CD14-positive monocyte (primary cell): ENCODE measurements at regions not wholly inside any gene's neighbourhood (a gene's known extent, or its start where the extent isn't known, plus 50 kb on each side); places are given as distances from the start of the nearest gene placed in this dataset.

Source experiments
- DNase-seq, 3 donors: peaks; one replicate each; pipeline ENCODE4 v3.0.0-alpha.2; 2011 to 2022
- H2AFZ ChIP-seq: 2 replicates; pipeline ENCODE4 v1.6.0; 2012; ENCODE audit warnings: mild to moderate bottlenecking, low read depth, low read length, inconsistent platforms; ENCODE audit not compliant: insufficient read depth, poor library complexity, severe bottlenecking
- H3K27ac ChIP-seq, 2 donors: 1 replicate in 1 of 2; 2 replicates in 1 of 2; pipeline ENCODE4 v1.5.1; 2012 to 2013; ENCODE audit warnings: low read length in 2 of 2, control low read depth in 1 of 2, inconsistent platforms in 1 of 2, low read depth in 1 of 2, mild to moderate bottlenecking in 1 of 2
- H3K27me3 ChIP-seq, 2 donors: one replicate each; pipeline versions ENCODE4 v1.6.0 to v1.6.1; 2011 to 2013; ENCODE audit warnings: low read length in 2 of 2; ENCODE audit not compliant: control insufficient read depth in 2 of 2, insufficient read depth in 2 of 2
- H3K36me3 ChIP-seq, 2 donors: replicated peaks in 1 of 2; 1 replicate in 1 of 2; 2 replicates in 1 of 2; pipeline versions ENCODE4 v1.5.1 to v1.6.1; 2012 to 2013; ENCODE audit warnings: low read length in 2 of 2, control low read depth in 1 of 2, inconsistent platforms in 1 of 2, mild to moderate bottlenecking in 1 of 2; ENCODE audit not compliant: insufficient read depth in 2 of 2, control insufficient read depth in 1 of 2
- H3K4me1 ChIP-seq, 2 donors: 1 replicate in 1 of 2; 2 replicates in 1 of 2; pipeline versions ENCODE4 v1.5.1 to v1.6.1; 2012 to 2013; ENCODE audit warnings: low read length in 2 of 2, control low read depth in 1 of 2, inconsistent platforms in 1 of 2, mild to moderate bottlenecking in 1 of 2, moderate library complexity in 1 of 2; ENCODE audit not compliant: insufficient read depth in 2 of 2, control insufficient read depth in 1 of 2
- H3K4me2 ChIP-seq: replicated peaks from 2 replicates; pipeline ENCODE3; 2012; ENCODE audit warnings: low read length, moderate library complexity, mild to moderate bottlenecking; ENCODE audit not compliant: poor library complexity, severe bottlenecking; ENCODE audit errors: extremely low read depth
- H3K4me3 ChIP-seq, 3 experiments: fragments of 200-600 bp in 1 of 3; sonication (generic) in 1 of 3; replicated peaks in 1 of 3; 1 replicate in 2 of 3; 2 replicates in 1 of 3; pipeline ENCODE4 v1.5.1; 2011 to 2013; ENCODE audit warnings: low read length in 3 of 3, mild to moderate bottlenecking in 3 of 3, control low read depth in 2 of 3, low read depth in 2 of 3, inconsistent platforms in 1 of 3, moderate library complexity in 1 of 3
- H3K79me2 ChIP-seq: 2 replicates; pipeline ENCODE4 v1.6.0; 2012; ENCODE audit warnings: mild to moderate bottlenecking, control low read depth, inconsistent platforms, low read length, moderate library complexity; ENCODE audit not compliant: insufficient read depth
- H3K9ac ChIP-seq: 2 replicates; pipeline ENCODE4 v1.6.0; 2017; ENCODE audit warnings: low read length, mild to moderate bottlenecking; ENCODE audit not compliant: insufficient read depth, poor library complexity, severe bottlenecking
- H3K9me3 ChIP-seq, 2 donors: replicated peaks in 1 of 2; 1 replicate in 1 of 2; 2 replicates in 1 of 2; pipeline versions ENCODE4 v1.5.1 to v1.6.1; 2012 to 2013; ENCODE audit warnings: low read length in 2 of 2, control low read depth in 1 of 2; ENCODE audit not compliant: control insufficient read depth in 1 of 2, insufficient read depth in 1 of 2
- H4K20me1 ChIP-seq: 2 replicates; pipeline ENCODE4 v1.6.0; 2012; ENCODE audit warnings: mild to moderate bottlenecking, low read length, control low read depth, moderate library complexity; ENCODE audit not compliant: insufficient read depth
- H3K27ac Mint-ChIP-seq, 7 donors: one replicate each; pipeline ENCODE4 v1.8.0; 2020; ENCODE audit warnings: mild to moderate bottlenecking in 7 of 7, mixed read lengths in 7 of 7, moderate library complexity in 6 of 7, inconsistent platforms in 2 of 7
- H3K27me3 Mint-ChIP-seq, 3 donors: one replicate each; pipeline ENCODE4 v1.8.0; 2021 to 2022; ENCODE audit warnings: low read depth in 3 of 3, mild to moderate bottlenecking in 3 of 3, mixed read lengths in 3 of 3, moderate library complexity in 3 of 3, inconsistent platforms in 1 of 3
- H3K36me3 Mint-ChIP-seq, 2 donors: one replicate each; pipeline ENCODE4 v1.8.0; 2020; ENCODE audit warnings: mixed read lengths in 2 of 2, inconsistent platforms in 1 of 2, mild to moderate bottlenecking in 1 of 2
- H3K4me1 Mint-ChIP-seq: one replicate; pipeline ENCODE4 v1.8.0; 2020; ENCODE audit warnings: mild to moderate bottlenecking, mixed read lengths
- H3K4me3 Mint-ChIP-seq, 2 donors: one replicate each; pipeline ENCODE4 v1.8.0; 2020; ENCODE audit warnings: mild to moderate bottlenecking in 2 of 2, mixed read lengths in 2 of 2, moderate library complexity in 1 of 2
- H3K9me3 Mint-ChIP-seq, 7 donors: one replicate each; pipeline ENCODE4 v1.8.0; 2020 to 2022; ENCODE audit warnings: mixed read lengths in 7 of 7, mild to moderate bottlenecking in 6 of 7, moderate library complexity in 6 of 7, inconsistent platforms in 2 of 7
- CTCF ChIP-seq: fragments of 200-600 bp; IDR thresholded peaks from one replicate; pipeline ENCODE4 v1.8.0; 2022; ENCODE audit warnings: antibody characterized with exemption, mild to moderate bottlenecking
- WGBS: methylation state at CpG from one replicate; pipeline ENCODE4 v1.1.5; 2013; ENCODE audit warnings: missing lambda C conversion rate; ENCODE audit not compliant: insufficient coverage; 5-methylcytosine and 5-hydroxymethylcytosine counted together
- intact Hi-C, 2 donors: fragments of 100-400 bp; cut with micrococcal nuclease; formaldehyde crosslinking; loops; one replicate each; pipeline versions ENCODE4 v1.15.0 to v1.15.1; 2023

- Histone ChIP-seq H3K4me3 (no peak overlapping the region), H4K20me1 (no peaks in the 10 kb centered on the region), H3K9me3 (peaks cover 0 to 3% of the 10 kb centered on the region in 2 donors), H2AFZ (no peak overlapping the region), H3K27me3 (no peaks in the 10 kb centered on the region), H3K27ac (no peak overlapping the region), H3K36me3 (no peaks in the 10 kb centered on the region), H3K4me1 (no peaks in the 10 kb centered on the region), H3K9ac (no peak overlapping the region), H3K79me2 (no peaks in the 10 kb centered on the region), H3K4me2 (no peak overlapping the region)
- no peaks in the 10 kb centered on the region for H3K4me1 Mint-ChIP-seq
- no peak overlapping the region for H3K27ac Mint-ChIP-seq
- H3K27me3 Mint-ChIP-seq: peaks cover 0 to 6% (median 2%) of the 10 kb centered on the region in 3 donors
- no peak overlapping the region for H3K4me3 Mint-ChIP-seq
- no peak for DNase-seq
- peaks cover 2 to 10% (median 7%) of the 10 kb centered on the region in 7 donors for H3K9me3 Mint-ChIP-seq
- intact Hi-C loops: no loop called here
- no peaks in the 10 kb centered on the region for H3K36me3 Mint-ChIP-seq
- no peak for TF ChIP-seq CTCF
- WGBS: 83% methylated on average over 10 of the region's 10 CpGs
Observed at GRCh38 chr10:128775743-128776142, 649.5 kb upstream of the MKI67 start.

GRCh38 chr10:128776673-128777252 is 650.5 kb upstream of the MKI67 start:
- TF ChIP-seq CTCF: no peak
- H3K4me2 ChIP-seq: no peak overlapping the region
- 89% methylated on average over 2 of the region's 9 CpGs for WGBS

More at GRCh38 chr10:128776673-128777252, 650.5 kb upstream of the MKI67 start:
- Histone ChIP-seq H2AFZ (no peak overlapping the region), H3K36me3 (no peaks in the 10 kb centered on the region), H3K9ac (no peak overlapping the region), H3K27ac (no peak overlapping the region), H3K4me3 (no peak overlapping the region), H3K27me3 (no peaks in the 10 kb centered on the region), H4K20me1 (no peaks in the 10 kb centered on the region), H3K79me2 (no peaks in the 10 kb centered on the region), H3K4me1 (no peaks in the 10 kb centered on the region), H3K9me3 (no peaks in the 10 kb centered on the region)
- H3K27ac Mint-ChIP-seq: no peak overlapping the region
- peaks cover 0 to 6% (median 0%) of the 10 kb centered on the region in 3 donors for H3K27me3 Mint-ChIP-seq
- DNase-seq: no peak
- no peak overlapping the region for H3K4me3 Mint-ChIP-seq
- intact Hi-C loops: no loop called here
- H3K4me1 Mint-ChIP-seq: no peaks in the 10 kb centered on the region
- H3K36me3 Mint-ChIP-seq: no peaks in the 10 kb centered on the region
- H3K9me3 Mint-ChIP-seq: peaks cover 2 to 10% (median 6%) of the 10 kb centered on the region in 7 donors
